B cell (primary cell): ENCODE measurements at regions not wholly inside any gene's neighbourhood (a gene's known extent, or its start where the extent isn't known, plus 50 kb on each side); places are given as distances from the start of the nearest gene placed in this dataset.

ENCODE experiments used
- ATAC-seq: fragments of 200-7000 bp; cut with Tn5 transposase; one replicate; pipeline ENCODE4 v1.10.0; 2021; ENCODE audit warnings: low read depth, mild to moderate bottlenecking, moderate number of reproducible peaks, moderate library complexity
- CTCF ChIA-PET: fragments of 350-600 bp; sonication (Branson Sonifier 250); formaldehyde crosslinking; loops from one replicate; lab custom pipeline; 2021; ENCODE audit warnings: antibody characterized with exemption, inconsistent platforms; lab: Charles Lee
- POLR2A ChIA-PET: fragments of 350-600 bp; sonication (Branson Sonifier 250); formaldehyde crosslinking; loops from one replicate; lab custom pipeline; 2021; ENCODE audit warnings: antibody characterized with exemption; lab: Charles Lee
- DNase-seq: peaks from one replicate; pipeline ENCODE4 v3.0.0; 2013
- H2AFZ ChIP-seq: 2 replicates; pipeline ENCODE4 v1.6.1; 2012; ENCODE audit warnings: mild to moderate bottlenecking, low read depth, low read length; ENCODE audit not compliant: insufficient read depth, poor library complexity, severe bottlenecking
- H3K27ac ChIP-seq, 2 donors: 1 replicate in 1 of 2; 2 replicates in 1 of 2; pipeline ENCODE4 v1.5.1; 2012 to 2013; ENCODE audit warnings: low read length in 2 of 2, mild to moderate bottlenecking in 2 of 2, moderate library complexity in 1 of 2
- H3K27me3 ChIP-seq, 4 experiments: fragments of 200-600 bp in 1 of 4; sonication (generic) in 1 of 4; replicated peaks in 1 of 4; 1 replicate in 2 of 4; 2 replicates in 2 of 4; pipeline versions ENCODE4 v1.6.1 to v1.7.0; 2013 to 2016; ENCODE audit warnings: low read length in 3 of 4, mild to moderate bottlenecking in 2 of 4, mixed read lengths in 1 of 4, moderate library complexity in 1 of 4; ENCODE audit not compliant: insufficient read depth in 4 of 4, control insufficient read depth in 3 of 4; ENCODE audit errors: control extremely low read depth in 1 of 4
- H3K36me3 ChIP-seq, 2 experiments: replicated peaks in 1 of 2; 1 replicate in 1 of 2; 2 replicates in 1 of 2; pipeline versions ENCODE4 v1.6.1 to v1.7.1; 2013; ENCODE audit warnings: low read length in 1 of 2; ENCODE audit not compliant: insufficient read depth in 2 of 2, control insufficient read depth in 1 of 2; ENCODE audit errors: control extremely low read depth in 1 of 2, extremely low read depth in 1 of 2
- H3K4me1 ChIP-seq, 2 donors: fragments of 200-600 bp in 1 of 2; sonication (generic) in 1 of 2; 1 replicate in 1 of 2; 2 replicates in 1 of 2; pipeline versions ENCODE4 v1.5.1 to v1.6.1; 2013 to 2017; ENCODE audit warnings: low read length in 2 of 2; ENCODE audit not compliant: control insufficient read depth in 2 of 2, insufficient read depth in 2 of 2
- H3K4me2 ChIP-seq: replicated peaks from 2 replicates; pipeline ENCODE3; 2012; ENCODE audit warnings: mild to moderate bottlenecking, low read depth, low read length; ENCODE audit not compliant: poor library complexity, severe bottlenecking
- H3K4me3 ChIP-seq, 5 experiments: fragments of 200-600 bp in 1 of 5; sonication (generic) in 1 of 5; 1 replicate in 3 of 5; 2 replicates in 2 of 5; pipeline versions ENCODE4 v1.5.1 to v1.7.0; 2011 to 2016; ENCODE audit warnings: low read length in 4 of 5, mild to moderate bottlenecking in 4 of 5, low read depth in 2 of 5, control low read depth in 1 of 5, moderate library complexity in 1 of 5; ENCODE audit not compliant: insufficient read depth in 1 of 5; ENCODE audit errors: control extremely low read depth in 1 of 5, extremely low read depth in 1 of 5
- H3K79me2 ChIP-seq: fragments of 200-600 bp; sonication (generic); one replicate; pipeline ENCODE4 v1.6.0; 2016; ENCODE audit warnings: low read length; ENCODE audit not compliant: control insufficient read depth, insufficient read depth
- H3K9ac ChIP-seq: fragments of 200-600 bp; sonication (generic); 2 replicates; pipeline ENCODE4 v1.6.1; 2017; ENCODE audit warnings: mild to moderate bottlenecking, low read length, moderate library complexity
- H3K9me3 ChIP-seq, 3 donors: one replicate each; pipeline versions ENCODE4 v1.6.1 to v1.7.1; 2013; ENCODE audit warnings: low read length in 2 of 3; ENCODE audit not compliant: control insufficient read depth in 2 of 3, insufficient read depth in 1 of 3; ENCODE audit errors: control extremely low read depth in 1 of 3
- H4K20me1 ChIP-seq: 2 replicates; pipeline ENCODE4 v1.6.0; 2012; ENCODE audit warnings: mild to moderate bottlenecking, low read length; ENCODE audit not compliant: insufficient read depth, control insufficient read depth, poor library complexity, severe bottlenecking
- H3K27ac Mint-ChIP-seq: one replicate; pipeline ENCODE4 v1.8.0; 2021; ENCODE audit warnings: mixed read lengths
- H3K27me3 Mint-ChIP-seq: one replicate; pipeline ENCODE4 v1.8.0; 2021; ENCODE audit warnings: mixed read lengths
- H3K4me1 Mint-ChIP-seq: one replicate; pipeline ENCODE4 v1.8.0; 2021; ENCODE audit warnings: mixed read lengths
- H3K4me3 Mint-ChIP-seq: one replicate; pipeline ENCODE4 v1.8.0; 2021; ENCODE audit warnings: mixed read lengths
- H3K9me3 Mint-ChIP-seq: one replicate; pipeline ENCODE4 v1.8.0; 2022; ENCODE audit warnings: mixed read lengths; ENCODE audit not compliant: insufficient read depth
- CTCF ChIP-seq: fragments of 200-600 bp; IDR thresholded peaks from one replicate; pipeline ENCODE4 v1.8.0; 2022; ENCODE audit warnings: antibody characterized with exemption, mild to moderate bottlenecking
- EZH2 ChIP-seq: IDR thresholded peaks from 2 replicates; pipeline ENCODE4 v1.6.1; 2012; ENCODE audit warnings: borderline replicate concordance, low read depth, mild to moderate bottlenecking, moderate library complexity, low read length; ENCODE audit not compliant: insufficient read depth, poor library complexity, severe bottlenecking
- WGBS: methylation state at CpG from one replicate; pipeline ENCODE4 v1.1.5; 2013; ENCODE audit warnings: missing lambda C conversion rate; ENCODE audit not compliant: insufficient coverage; 5-methylcytosine and 5-hydroxymethylcytosine counted together
- intact Hi-C: fragments of 100-400 bp; cut with micrococcal nuclease; formaldehyde crosslinking; loops from one replicate; pipeline ENCODE4 v1.10.0; 2022

DNA sequence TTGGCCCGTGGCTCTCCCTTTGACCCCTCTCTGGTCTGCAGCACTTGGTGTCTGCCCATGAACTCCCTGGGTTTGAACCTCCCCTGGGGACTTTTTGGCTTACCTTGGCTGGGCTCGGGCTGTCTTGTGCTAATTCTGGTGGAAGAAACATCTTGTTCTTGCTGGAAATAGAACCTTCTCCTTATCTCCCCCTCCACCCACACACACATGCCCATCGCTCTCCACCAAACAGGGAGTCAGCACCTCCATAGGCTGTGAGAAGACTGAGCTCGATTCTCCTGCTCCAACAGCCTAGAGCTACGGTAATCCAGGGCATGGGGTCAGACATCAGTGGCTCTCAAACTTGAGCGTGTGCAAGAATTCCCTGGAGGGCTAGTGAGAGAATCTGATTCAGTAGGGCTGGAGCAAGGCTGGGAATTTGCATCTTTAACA lies 114.4 kb upstream of the SLC22A23 start:
- Histone ChIP-seq H3K4me1 (no peaks in the 10 kb centered on the region), H4K20me1 (no peaks in the 10 kb centered on the region), H3K9me3 (no peaks in the 10 kb centered on the region), H3K27ac (no peak overlapping the region), H3K9ac (no peak overlapping the region), H3K4me3 (no peak overlapping the region), H3K4me2 (no peak overlapping the region), H3K27me3 (peaks cover 0 to 2% (median 0%) of the 10 kb centered on the region in 4 experiments), H3K79me2 (no peaks in the 10 kb centered on the region), H2AFZ (no peak overlapping the region), H3K36me3 (no peaks in the 10 kb centered on the region)
- no peak for TF ChIP-seq EZH2
- TF ChIP-seq CTCF, result no peak
- CTCF ChIA-PET, result no interaction called here
- H3K27me3 Mint-ChIP-seq, result peaks cover 23% of the 10 kb centered on the region
- no peak overlapping the region for H3K27ac Mint-ChIP-seq
- intact Hi-C loops, result no loop called here
- 88% methylated on average over 4 of the region's 6 CpGs for WGBS
- no peaks in the 10 kb centered on the region for H3K4me1 Mint-ChIP-seq
- POLR2A ChIA-PET, result no interaction called here
- ATAC-seq (no peak), DNase-seq (no peak)
- no peaks in the 10 kb centered on the region for H3K9me3 Mint-ChIP-seq
- H3K4me3 Mint-ChIP-seq, result no peak overlapping the region

DNA sequence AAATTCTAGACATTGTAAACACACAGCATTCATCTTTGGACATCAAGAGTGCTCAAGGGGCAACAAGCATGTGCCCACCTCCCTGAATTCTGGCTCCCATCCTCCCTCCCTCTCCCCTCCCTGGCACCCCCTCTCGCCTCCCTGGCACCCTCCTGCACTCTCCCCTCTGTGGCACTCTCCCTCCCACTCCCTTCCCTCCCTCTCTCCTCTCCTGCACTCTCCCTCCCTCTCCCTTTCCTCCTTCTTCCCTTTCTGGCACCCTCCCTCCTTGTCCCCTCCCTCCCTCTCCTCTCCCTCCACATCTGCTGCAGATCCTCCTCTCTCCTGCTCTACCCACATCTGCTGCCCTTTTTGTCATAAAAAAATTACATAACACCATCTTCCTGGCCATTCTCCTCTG lies 113.0 kb upstream of the SLC22A23 start:
- DNase-seq, result no peak
- no peaks in the 10 kb centered on the region for H3K36me3 ChIP-seq
- ATAC-seq, result no peak
- Mint-ChIP-seq H3K27ac (no peak overlapping the region), H3K9me3 (no peaks in the 10 kb centered on the region), H3K4me1 (no peaks in the 10 kb centered on the region), H3K4me3 (no peak overlapping the region), H3K27me3 (peaks cover 22% of the 10 kb centered on the region)
- no peak overlapping the region for H2AFZ ChIP-seq
- no peak overlapping the region for H3K4me2 ChIP-seq
- no peaks in the 10 kb centered on the region for H3K4me1 ChIP-seq
- ChIA-PET POLR2A (no interaction called here), CTCF (no interaction called here)
- TF ChIP-seq EZH2 (no peak), CTCF (no peak)
- H3K9me3 ChIP-seq, result no peaks in the 10 kb centered on the region
- H3K27ac ChIP-seq, result no peak overlapping the region
- WGBS, result 46% methylated on average over 1 of the region's 1 CpG
- H3K4me3 ChIP-seq, result no peak overlapping the region
- intact Hi-C loops, result no loop called here
- H3K27me3 ChIP-seq, result peaks cover 0 to 2% (median 0%) of the 10 kb centered on the region in 4 experiments
- H3K9ac ChIP-seq, result no peak overlapping the region
- H4K20me1 ChIP-seq, result no peaks in the 10 kb centered on the region
- no peaks in the 10 kb centered on the region for H3K79me2 ChIP-seq
